ENCODE measurements at regions not wholly inside any gene's neighbourhood (a gene's known extent, or its start where the extent isn't known, plus 50 kb on each side); places are given as distances from the start of the nearest gene placed in this dataset.

DNA sequence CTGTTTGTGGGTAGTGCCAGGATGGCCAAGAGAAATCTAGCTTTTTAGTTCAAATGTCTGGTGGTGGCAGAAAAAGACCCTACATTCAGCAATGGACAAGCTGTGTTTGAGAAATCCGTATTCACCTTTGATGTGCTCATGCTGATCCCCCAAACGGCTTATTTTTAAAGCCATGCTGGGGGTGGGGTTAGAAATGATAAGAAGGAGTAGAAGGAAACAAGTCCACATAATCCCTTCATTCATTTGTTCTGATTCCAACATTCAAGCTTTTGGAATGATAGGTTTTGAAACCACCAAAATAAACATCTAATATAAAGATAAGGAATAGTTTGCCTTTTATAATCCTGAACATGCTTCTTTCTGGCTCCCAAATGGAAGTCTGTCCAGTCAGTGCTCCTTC is 92.0 kb upstream of the DKK2 start:
- BruUV-seq (replicated peaks) = no TSS peak

More for the DNA sequence above, 92.0 kb upstream of the DKK2 start:
- ChIA-PET CTCF (ENCODE audit: low intra/inter-chr PET ratio) (no interaction called here), POLR2A (no interaction called here)
- Histone ChIP-seq H4K20me1 (replicated peaks; ENCODE audit: control insufficient read depth, insufficient read depth, low read length) (no peaks in the 10 kb centered on the region), H3K4me2 (ENCODE audit: insufficient read depth, low read length) (no peak overlapping the region), H3K36me3 (ENCODE audit: control insufficient read depth, insufficient read depth, low read length) (no peaks in the 10 kb centered on the region), H3K9me1 (ENCODE audit: control insufficient read depth, insufficient read depth, low read length) (no peaks in the 10 kb centered on the region), H3K27me3 (ENCODE audit: control insufficient read depth in 2 of 2, insufficient read depth in 2 of 2, low read length in 2 of 2) (no peaks in the 10 kb centered on the region), H3K27ac (ENCODE audit: extremely low read depth, low read depth, low read length) (no peak overlapping the region), H3K4me3 (no peak overlapping the region), H3K4me1 (replicated peaks in 1 of 2; ENCODE audit: control insufficient read depth in 2 of 2, insufficient read depth in 2 of 2, low read length in 2 of 2) (no peaks in the 10 kb centered on the region), H3K9me3 (replicated peaks; ENCODE audit: control insufficient read depth, insufficient read depth, low read depth, low read length) (no peaks in the 10 kb centered on the region), H3K9ac (ENCODE audit: insufficient read depth in 1 of 2, low read depth in 2 of 2, low read length in 2 of 2) (no peak overlapping the region), H2AFZ (ENCODE audit: low read depth, low read length) (no peak overlapping the region), H3K79me2 (ENCODE audit: control insufficient read depth, insufficient read depth, low read length) (no peaks in the 10 kb centered on the region)
- 0% methylated on average over 2 of the region's 2 CpGs for WGBS (ENCODE audit: insufficient coverage, low coverage, missing lambda C conversion rate)
- no peak for FAIRE-seq
- in situ Hi-C loops (cut with MboI) = no loop called here
- no peak for DNase-seq (ENCODE audit: extremely low read depth in 1 of 4, low spot score in 3 of 4)
- no peak for ATAC-seq
- no peak for TF ChIP-seq SRSF1 (IDR thresholded peaks at IDR 0.05; ENCODE audit: low read depth, low read length)
- no peak for TF ChIP-seq SRF (CRISPR knock-in tag; IDR thresholded peaks at IDR 0.05)
- TF ChIP-seq, protein P1, sequence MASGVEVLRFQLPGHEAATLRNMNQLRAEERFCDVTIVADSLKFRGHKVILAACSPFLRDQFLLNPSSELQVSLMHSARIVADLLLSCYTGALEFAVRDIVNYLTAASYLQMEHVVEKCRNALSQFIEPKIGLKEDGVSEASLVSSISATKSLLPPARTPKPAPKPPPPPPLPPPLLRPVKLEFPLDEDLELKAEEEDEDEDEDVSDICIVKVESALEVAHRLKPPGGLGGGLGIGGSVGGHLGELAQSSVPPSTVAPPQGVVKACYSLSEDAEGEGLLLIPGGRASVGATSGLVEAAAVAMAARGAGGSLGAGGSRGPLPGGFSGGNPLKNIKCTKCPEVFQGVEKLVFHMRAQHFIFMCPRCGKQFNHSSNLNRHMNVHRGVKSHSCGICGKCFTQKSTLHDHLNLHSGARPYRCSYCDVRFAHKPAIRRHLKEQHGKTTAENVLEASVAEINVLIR (CRISPR knock-in tag; IDR thresholded peaks at IDR 0.05) = no peak
- TF ChIP-seq NR3C1 (CRISPR knock-in tag; IDR thresholded peaks at IDR 0.05) = no peak
- TF ChIP-seq CREM (IDR thresholded peaks at IDR 0.05; ENCODE audit: low read depth) = no peak
- TF ChIP-seq U2AF1 (optimal IDR thresholded peaks at IDR 0.05; ENCODE audit: low read depth, low read length) = no peak
- TF ChIP-seq, protein P2, sequence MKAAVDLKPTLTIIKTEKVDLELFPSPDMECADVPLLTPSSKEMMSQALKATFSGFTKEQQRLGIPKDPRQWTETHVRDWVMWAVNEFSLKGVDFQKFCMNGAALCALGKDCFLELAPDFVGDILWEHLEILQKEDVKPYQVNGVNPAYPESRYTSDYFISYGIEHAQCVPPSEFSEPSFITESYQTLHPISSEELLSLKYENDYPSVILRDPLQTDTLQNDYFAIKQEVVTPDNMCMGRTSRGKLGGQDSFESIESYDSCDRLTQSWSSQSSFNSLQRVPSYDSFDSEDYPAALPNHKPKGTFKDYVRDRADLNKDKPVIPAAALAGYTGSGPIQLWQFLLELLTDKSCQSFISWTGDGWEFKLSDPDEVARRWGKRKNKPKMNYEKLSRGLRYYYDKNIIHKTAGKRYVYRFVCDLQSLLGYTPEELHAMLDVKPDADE (conservative IDR thresholded peaks at IDR 0.05; ENCODE audit: control insufficient read depth, low read depth, low read length) = no peak
- TF ChIP-seq SRSF3 (IDR thresholded peaks at IDR 0.05; ENCODE audit: insufficient read depth, low read length) = no peak
- no peak for TF ChIP-seq ZNF395 (CRISPR knock-in tag; IDR thresholded peaks at IDR 0.05)
- intact Hi-C loops (cut with micrococcal nuclease) = no loop called here

All from K562 (cell line).